ENCODE measurements at regions not wholly inside any gene's neighbourhood (a gene's known extent, or its start where the extent isn't known, plus 50 kb on each side); places are given as distances from the start of the nearest gene placed in this dataset.

DNA sequence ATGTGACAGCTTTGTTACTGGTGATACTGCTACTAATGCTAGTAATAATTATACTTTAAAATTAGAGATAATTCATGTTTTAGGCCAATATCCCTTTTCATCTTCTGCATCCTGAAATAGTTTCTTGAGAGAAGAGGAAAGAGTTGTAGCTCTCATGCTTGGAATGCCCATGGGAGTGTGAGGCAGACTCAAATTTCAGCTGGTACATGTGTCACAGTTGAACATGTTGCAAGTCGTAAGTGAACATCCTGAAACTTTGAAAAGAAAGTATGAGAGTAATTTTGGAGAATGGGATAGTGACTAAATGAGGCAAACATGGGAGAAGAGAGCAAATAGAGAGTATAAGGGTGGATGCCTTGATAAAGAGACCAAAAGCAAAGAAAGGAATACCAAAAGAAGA, 168.0 kb downstream of the TMTC3 start:
- Mint-ChIP-seq H3K9me3 (no peaks in the 10 kb centered on the region), H3K27me3 (no peaks in the 10 kb centered on the region), H3K36me3 (ENCODE audit: low read depth) (no peaks in the 10 kb centered on the region), H3K27ac (no peak overlapping the region), H3K4me1 (ENCODE audit: low read depth) (no peaks in the 10 kb centered on the region), H3K4me3 (no peak overlapping the region)
- H3K4me1 ChIP-seq (ENCODE audit: insufficient read depth, low read length) = no peaks in the 10 kb centered on the region
- DNase-seq (no peak), ATAC-seq (ENCODE audit: poor library complexity) (no peak)
- H3K36me3 ChIP-seq (ENCODE audit: insufficient read depth, low read length) = no peaks in the 10 kb centered on the region
- H3K9me3 ChIP-seq (ENCODE audit: control insufficient read depth in 1 of 2, insufficient read depth in 1 of 2, low read length in 2 of 2) = no peaks in the 10 kb centered on the region
- no peaks in the 10 kb centered on the region for H3K27me3 ChIP-seq (ENCODE audit: control insufficient read depth in 1 of 2, insufficient read depth in 2 of 2, low read length in 2 of 2)
- POLR2A ChIA-PET = no interaction called here
- TF ChIP-seq, protein P1, sequence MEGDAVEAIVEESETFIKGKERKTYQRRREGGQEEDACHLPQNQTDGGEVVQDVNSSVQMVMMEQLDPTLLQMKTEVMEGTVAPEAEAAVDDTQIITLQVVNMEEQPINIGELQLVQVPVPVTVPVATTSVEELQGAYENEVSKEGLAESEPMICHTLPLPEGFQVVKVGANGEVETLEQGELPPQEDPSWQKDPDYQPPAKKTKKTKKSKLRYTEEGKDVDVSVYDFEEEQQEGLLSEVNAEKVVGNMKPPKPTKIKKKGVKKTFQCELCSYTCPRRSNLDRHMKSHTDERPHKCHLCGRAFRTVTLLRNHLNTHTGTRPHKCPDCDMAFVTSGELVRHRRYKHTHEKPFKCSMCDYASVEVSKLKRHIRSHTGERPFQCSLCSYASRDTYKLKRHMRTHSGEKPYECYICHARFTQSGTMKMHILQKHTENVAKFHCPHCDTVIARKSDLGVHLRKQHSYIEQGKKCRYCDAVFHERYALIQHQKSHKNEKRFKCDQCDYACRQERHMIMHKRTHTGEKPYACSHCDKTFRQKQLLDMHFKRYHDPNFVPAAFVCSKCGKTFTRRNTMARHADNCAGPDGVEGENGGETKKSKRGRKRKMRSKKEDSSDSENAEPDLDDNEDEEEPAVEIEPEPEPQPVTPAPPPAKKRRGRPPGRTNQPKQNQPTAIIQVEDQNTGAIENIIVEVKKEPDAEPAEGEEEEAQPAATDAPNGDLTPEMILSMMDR (IDR thresholded peaks at IDR 0.05) = no peak
- no peak overlapping the region for H3K4me3 ChIP-seq (ENCODE audit: low read length)
- CTCF ChIA-PET = no interaction called here
- H3K27ac ChIP-seq (ENCODE audit: low read depth in 1 of 2, low read length in 2 of 2) = no peak overlapping the region
- intact Hi-C loops (cut with DNase I, micrococcal nuclease) = no loop called here

- Mint-ChIP-seq H3K27ac (no peak overlapping the region), H3K27me3 (no peaks in the 10 kb centered on the region), H3K9me3 (no peaks in the 10 kb centered on the region), H3K4me3 (no peak overlapping the region), H3K4me1 (ENCODE audit: low read depth) (no peaks in the 10 kb centered on the region), H3K36me3 (ENCODE audit: low read depth) (no peaks in the 10 kb centered on the region)
- TF ChIP-seq, protein P1 (IDR thresholded peaks at IDR 0.05) = no peak
- Histone ChIP-seq H3K27me3 (ENCODE audit: control insufficient read depth in 1 of 2, insufficient read depth in 2 of 2, low read length in 2 of 2) (no peaks in the 10 kb centered on the region), H3K4me1 (ENCODE audit: insufficient read depth, low read length) (no peaks in the 10 kb centered on the region), H3K4me3 (ENCODE audit: low read length) (no peak overlapping the region), H3K27ac (ENCODE audit: low read depth in 1 of 2, low read length in 2 of 2) (no peak overlapping the region), H3K9me3 (ENCODE audit: control insufficient read depth in 1 of 2, insufficient read depth in 1 of 2, low read length in 2 of 2) (no peaks in the 10 kb centered on the region), H3K36me3 (ENCODE audit: insufficient read depth, low read length) (no peaks in the 10 kb centered on the region)
- DNase-seq = no peak
- intact Hi-C loops (cut with DNase I, micrococcal nuclease) = no loop called here
- no peak for ATAC-seq (ENCODE audit: poor library complexity)
- ChIA-PET CTCF (no interaction called here), POLR2A (no interaction called here)
Observed at GRCh38 chr12:88310666-88311065, 168.6 kb downstream of the TMTC3 start.

- DNase-seq = no peak
- TF ChIP-seq, protein P1 (IDR thresholded peaks at IDR 0.05) = no peak
- Histone ChIP-seq H3K27ac (ENCODE audit: low read depth in 1 of 2, low read length in 2 of 2) (no peak overlapping the region), H3K4me3 (ENCODE audit: low read length) (no peak overlapping the region), H3K27me3 (ENCODE audit: control insufficient read depth in 1 of 2, insufficient read depth in 2 of 2, low read length in 2 of 2) (no peaks in the 10 kb centered on the region), H3K9me3 (ENCODE audit: control insufficient read depth in 1 of 2, insufficient read depth in 1 of 2, low read length in 2 of 2) (no peaks in the 10 kb centered on the region), H3K36me3 (ENCODE audit: insufficient read depth, low read length) (no peaks in the 10 kb centered on the region), H3K4me1 (ENCODE audit: insufficient read depth, low read length) (no peaks in the 10 kb centered on the region)
- intact Hi-C loops (cut with DNase I, micrococcal nuclease) = no loop called here
- ChIA-PET POLR2A (no interaction called here), CTCF (no interaction called here)
- no peak for ATAC-seq (ENCODE audit: poor library complexity)
- H3K4me1 Mint-ChIP-seq (ENCODE audit: low read depth) = no peaks in the 10 kb centered on the region
- no peaks in the 10 kb centered on the region for H3K36me3 Mint-ChIP-seq (ENCODE audit: low read depth)
- H3K27ac Mint-ChIP-seq = no peak overlapping the region
- H3K27me3 Mint-ChIP-seq = no peaks in the 10 kb centered on the region
- no peak overlapping the region for H3K4me3 Mint-ChIP-seq
- no peaks in the 10 kb centered on the region for H3K9me3 Mint-ChIP-seq
Observed at GRCh38 chr12:88313554-88313953, 171.4 kb downstream of the TMTC3 start.
